Ovary (tissue), 7 donors: ENCODE measurements at regions not wholly inside any gene's neighbourhood (a gene's known extent, or its start where the extent isn't known, plus 50 kb on each side); places are given as distances from the start of the nearest gene placed in this dataset.

Source experiments
- DNase-seq, 5 donors: peaks; one replicate each; pipeline ENCODE4 v3.0.0-alpha.2; 2019 to 2020
- H3K27ac ChIP-seq, 2 donors: fragments of 200-600 bp; one replicate each; pipeline versions ENCODE4 v1.5.1 to v1.8.0; 2019 to 2022
- H3K27me3 ChIP-seq: fragments of 200-600 bp; one replicate; pipeline ENCODE4 v1.8.0; 2022
- H3K36me3 ChIP-seq: fragments of 200-600 bp; sonication (generic); one replicate; pipeline ENCODE4 v1.5.1; 2019
- H3K4me1 ChIP-seq: one replicate; pipeline ENCODE4 v1.8.1; 2013; ENCODE audit warnings: mild to moderate bottlenecking, moderate library complexity; ENCODE audit not compliant: insufficient read depth
- H3K4me3 ChIP-seq: fragments of 200-600 bp; sonication (generic); one replicate; pipeline ENCODE4 v1.5.1; 2017
- H3K9me3 ChIP-seq, 2 donors: fragments of 200-600 bp in 1 of 2; sonication (generic) in 1 of 2; one replicate each; pipeline versions ENCODE4 v1.5.1 to v1.8.1; 2013 to 2019; ENCODE audit warnings: mild to moderate bottlenecking in 1 of 2, moderate library complexity in 1 of 2
- CTCF ChIP-seq, 3 donors: fragments of 450-650 bp in 2 of 3; fragments of 200-600 bp in 1 of 3; IDR thresholded peaks; one replicate each; pipeline versions ENCODE4 v1.5.1 to v1.8.0; 2016 to 2022; ENCODE audit warnings: antibody characterized with exemption in 3 of 3, mild to moderate bottlenecking in 1 of 3
- EP300 ChIP-seq: sonication (generic); formaldehyde crosslinking; IDR thresholded peaks from one replicate; pipeline ENCODE4 v1.6.1; 2017; ENCODE audit warnings: antibody characterized with exemption
- POLR2A ChIP-seq: fragments of 450-650 bp; IDR thresholded peaks from one replicate; pipeline ENCODE4 v1.6.1; 2017; ENCODE audit warnings: antibody characterized with exemption, mild to moderate bottlenecking, moderate library complexity
- WGBS, 3 donors: extraction: QIAGEN DNeasy Blood & Tissue Kit in 1 of 3; methylation state at CpG; one replicate each; pipeline versions ENCODE4 v1.1.5 to v1.1.7; 2013 to 2017; 5-methylcytosine and 5-hydroxymethylcytosine counted together
- intact Hi-C, 4 donors: fragments of 100-400 bp; cut with DNase I; formaldehyde crosslinking; loops; one replicate each; pipeline versions ENCODE4 v1.11.0 to v1.15.1; 2022 to 2023
- donor health status: DM: no; HTN: no; CAD: no; lungs with moderate emphysema.
- donor health status: DM: no; HTN: no; CAD: no.
- donor health status: Bipolar disorder and iron deficiency.
- donor health status: DM: no; HTN: no; CAD: no.
- donor health status: DM: yes; HTN: yes; CAD: no.

GRCh38 chr5:85998656-85999055 is 619.1 kb upstream of the COX7C start:
- Histone ChIP-seq H3K4me3 (no peak overlapping the region), H3K9me3 (no peaks in the 10 kb centered on the region), H3K27ac (no peak overlapping the region), H3K4me1 (no peaks in the 10 kb centered on the region), H3K27me3 (no peaks in the 10 kb centered on the region), H3K36me3 (no peaks in the 10 kb centered on the region)
- DNase-seq: no peak
- TF ChIP-seq CTCF (IDR thresholded peaks at IDR 0.05): no peak
- TF ChIP-seq POLR2A: no peak
- TF ChIP-seq EP300: no peak
- intact Hi-C loops: no loop called here
- 22 to 33% (median 26%) methylated on average over 2 of the region's 2 CpGs for WGBS, 3 donors

- Histone ChIP-seq H3K4me3 (no peak overlapping the region), H3K27ac (no peak overlapping the region), H3K4me1 (no peaks in the 10 kb centered on the region), H3K36me3 (no peaks in the 10 kb centered on the region), H3K9me3 (no peaks in the 10 kb centered on the region), H3K27me3 (no peaks in the 10 kb centered on the region)
- TF ChIP-seq POLR2A (no peak), EP300 (no peak), CTCF (IDR thresholded peaks at IDR 0.05) (no peak)
- WGBS, 3 donors: 50 to 65% (median 53%) methylated on average over 2 of the region's 2 CpGs
- intact Hi-C loops: no loop called here
- DNase-seq: no peak
Observed at GRCh38 chr5:86008293-86008692, 609.4 kb upstream of the COX7C start.

GRCh38 chr5:86008704-86009103 is 609.0 kb upstream of the COX7C start:
- Histone ChIP-seq H3K27me3 (no peaks in the 10 kb centered on the region), H3K9me3 (no peaks in the 10 kb centered on the region), H3K4me1 (no peaks in the 10 kb centered on the region), H3K4me3 (no peak overlapping the region), H3K27ac (no peak overlapping the region), H3K36me3 (no peaks in the 10 kb centered on the region)
- no peak for TF ChIP-seq EP300
- TF ChIP-seq CTCF (IDR thresholded peaks at IDR 0.05): no peak
- TF ChIP-seq POLR2A: no peak
- WGBS, 3 donors: 76 to 92% (median 84%) methylated on average over 3 of the region's 3 CpGs
- no peak for DNase-seq
- intact Hi-C loops: no loop called here

GRCh38 chr5:86011937-86012336 is 605.8 kb upstream of the COX7C start:
- Histone ChIP-seq H3K4me1 (no peaks in the 10 kb centered on the region), H3K9me3 (no peaks in the 10 kb centered on the region), H3K36me3 (no peaks in the 10 kb centered on the region), H3K4me3 (no peak overlapping the region), H3K27ac (no peak overlapping the region), H3K27me3 (no peaks in the 10 kb centered on the region)
- no peak for DNase-seq
- intact Hi-C loops: no loop called here
- no peak for TF ChIP-seq CTCF (IDR thresholded peaks at IDR 0.05)
- no peak for TF ChIP-seq EP300
- no peak for TF ChIP-seq POLR2A
- WGBS, 3 donors: 90 to 100% (median 99%) methylated on average over 1 of the region's 1 CpG

GRCh38 chr5:86029308-86029707 is 588.4 kb upstream of the COX7C start:
- intact Hi-C loops: no loop called here
- TF ChIP-seq POLR2A: no peak
- no peak for TF ChIP-seq CTCF (IDR thresholded peaks at IDR 0.05)
- no peak for TF ChIP-seq EP300

More at GRCh38 chr5:86029308-86029707, 588.4 kb upstream of the COX7C start:
- Histone ChIP-seq H3K27me3 (no peaks in the 10 kb centered on the region), H3K36me3 (no peaks in the 10 kb centered on the region), H3K4me1 (no peaks in the 10 kb centered on the region), H3K9me3 (no peaks in the 10 kb centered on the region), H3K4me3 (no peak overlapping the region), H3K27ac (no peak overlapping the region)
- no peak for DNase-seq
- 94 to 98% (median 96%) methylated on average over 1 of the region's 1 CpG for WGBS, 3 donors
